OCI-LY1 (cell line): ENCODE measurements at regions not wholly inside any gene's neighbourhood (a gene's known extent, or its start where the extent isn't known, plus 50 kb on each side); places are given as distances from the start of the nearest gene placed in this dataset.

Experiments
- EZH2 ChIP-seq: fragments of 200-600 bp; sonication (generic), shearing (Covaris generic); IDR thresholded peaks from 2 replicates; pipeline ENCODE4 v1.8.0; 2017; ENCODE audit warnings: borderline replicate concordance, mixed run types, mild to moderate bottlenecking, antibody characterized with exemption, low read length, moderate library complexity, mixed read lengths
- TF ChIP-seq, protein P1 (sequence below): fragments of 200-600 bp; sonication (generic), shearing (Covaris generic); IDR thresholded peaks from 2 replicates; pipeline ENCODE4 v1.5.1; 2017; ENCODE audit warnings: mild to moderate bottlenecking, antibody characterized with exemption, low read length, moderate library complexity, mixed read lengths

DNA sequence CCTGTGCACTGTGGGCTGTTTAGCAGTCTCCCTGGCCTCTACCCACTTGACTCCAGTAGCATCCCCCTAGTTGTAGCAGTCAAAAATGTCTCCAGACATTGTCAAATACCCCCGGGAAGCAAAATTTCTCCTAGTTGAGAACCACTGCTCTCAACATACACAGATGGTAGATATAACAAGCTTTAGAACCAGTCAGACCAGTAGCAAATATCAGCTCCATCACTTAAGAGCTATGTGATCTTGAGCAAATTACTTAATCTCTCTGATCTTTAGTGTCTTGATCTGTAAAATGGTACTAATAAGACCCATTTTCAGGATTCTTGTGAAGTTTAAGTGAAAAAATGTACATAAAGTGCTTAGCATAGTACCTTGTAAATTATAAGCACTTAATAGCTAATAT, 96.2 kb downstream of the DUSP6 start:
- no peak for TF ChIP-seq EZH2
- TF ChIP-seq, protein P1, sequence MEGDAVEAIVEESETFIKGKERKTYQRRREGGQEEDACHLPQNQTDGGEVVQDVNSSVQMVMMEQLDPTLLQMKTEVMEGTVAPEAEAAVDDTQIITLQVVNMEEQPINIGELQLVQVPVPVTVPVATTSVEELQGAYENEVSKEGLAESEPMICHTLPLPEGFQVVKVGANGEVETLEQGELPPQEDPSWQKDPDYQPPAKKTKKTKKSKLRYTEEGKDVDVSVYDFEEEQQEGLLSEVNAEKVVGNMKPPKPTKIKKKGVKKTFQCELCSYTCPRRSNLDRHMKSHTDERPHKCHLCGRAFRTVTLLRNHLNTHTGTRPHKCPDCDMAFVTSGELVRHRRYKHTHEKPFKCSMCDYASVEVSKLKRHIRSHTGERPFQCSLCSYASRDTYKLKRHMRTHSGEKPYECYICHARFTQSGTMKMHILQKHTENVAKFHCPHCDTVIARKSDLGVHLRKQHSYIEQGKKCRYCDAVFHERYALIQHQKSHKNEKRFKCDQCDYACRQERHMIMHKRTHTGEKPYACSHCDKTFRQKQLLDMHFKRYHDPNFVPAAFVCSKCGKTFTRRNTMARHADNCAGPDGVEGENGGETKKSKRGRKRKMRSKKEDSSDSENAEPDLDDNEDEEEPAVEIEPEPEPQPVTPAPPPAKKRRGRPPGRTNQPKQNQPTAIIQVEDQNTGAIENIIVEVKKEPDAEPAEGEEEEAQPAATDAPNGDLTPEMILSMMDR = no peak
